ENCODE measurements at regions not wholly inside any gene's neighbourhood (a gene's known extent, or its start where the extent isn't known, plus 50 kb on each side); places are given as distances from the start of the nearest gene placed in this dataset. TPM values are rescaled to one million over a fixed set of nuclear protein-coding genes. Genes with fewer than 3 reads are reported as not detected.

Small RNA genes lying in the stretch of these regions (small RNA-seq; reads per million reads assigned to genes)
- not detected for gene RNU6ATAC29P (ENCODE audit: insufficient read depth)
